GM23338 (cell line): ENCODE measurements at regions not wholly inside any gene's neighbourhood (a gene's known extent, or its start where the extent isn't known, plus 50 kb on each side); places are given as distances from the start of the nearest gene placed in this dataset.

ENCODE experiments used
- EZH2 ChIP-seq: fragments of 200-600 bp; sonication (generic); IDR thresholded peaks from one replicate; pipeline ENCODE4 v1.8.0; 2017; ENCODE audit warnings: antibody characterized with exemption, mild to moderate bottlenecking, low read depth; ENCODE audit not compliant: unreplicated experiment
- TF ChIP-seq, protein P1 (sequence below), 2 experiments: fragments of 200-600 bp in 1 of 2; sonication (generic) in 1 of 2; conservative IDR thresholded peaks; 2 replicates each; pipeline versions ENCODE4 v1.5.1 to v1.6.1; 2016 to 2017; ENCODE audit warnings: antibody characterized with exemption in 2 of 2, low read depth in 2 of 2, mild to moderate bottlenecking in 2 of 2, moderate library complexity in 1 of 2

GRCh38 chr17:31794111-31794510, 64.9 kb downstream of the COPRS start:
- no peak for TF ChIP-seq EZH2
- TF ChIP-seq, protein P1, sequence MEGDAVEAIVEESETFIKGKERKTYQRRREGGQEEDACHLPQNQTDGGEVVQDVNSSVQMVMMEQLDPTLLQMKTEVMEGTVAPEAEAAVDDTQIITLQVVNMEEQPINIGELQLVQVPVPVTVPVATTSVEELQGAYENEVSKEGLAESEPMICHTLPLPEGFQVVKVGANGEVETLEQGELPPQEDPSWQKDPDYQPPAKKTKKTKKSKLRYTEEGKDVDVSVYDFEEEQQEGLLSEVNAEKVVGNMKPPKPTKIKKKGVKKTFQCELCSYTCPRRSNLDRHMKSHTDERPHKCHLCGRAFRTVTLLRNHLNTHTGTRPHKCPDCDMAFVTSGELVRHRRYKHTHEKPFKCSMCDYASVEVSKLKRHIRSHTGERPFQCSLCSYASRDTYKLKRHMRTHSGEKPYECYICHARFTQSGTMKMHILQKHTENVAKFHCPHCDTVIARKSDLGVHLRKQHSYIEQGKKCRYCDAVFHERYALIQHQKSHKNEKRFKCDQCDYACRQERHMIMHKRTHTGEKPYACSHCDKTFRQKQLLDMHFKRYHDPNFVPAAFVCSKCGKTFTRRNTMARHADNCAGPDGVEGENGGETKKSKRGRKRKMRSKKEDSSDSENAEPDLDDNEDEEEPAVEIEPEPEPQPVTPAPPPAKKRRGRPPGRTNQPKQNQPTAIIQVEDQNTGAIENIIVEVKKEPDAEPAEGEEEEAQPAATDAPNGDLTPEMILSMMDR (conservative IDR thresholded peaks at IDR 0.05; ENCODE audit: low read depth in 2 of 2): no peak
